ENCODE measurements at regions not wholly inside any gene's neighbourhood (a gene's known extent, or its start where the extent isn't known, plus 50 kb on each side); places are given as distances from the start of the nearest gene placed in this dataset.

GRCh38 chr20:58040447-58041290 is 187.8 kb downstream of the ANKRD60 start:
- Histone ChIP-seq H3K4me2 (ENCODE audit: insufficient read depth in 1 of 2, low read depth in 2 of 2, low read length in 2 of 2) (no peak overlapping the region), H3K23me2 (ENCODE audit: low read depth, low read length) (no peaks in the 10 kb centered on the region), H3K9ac (replicated peaks in 1 of 4; ENCODE audit: extremely low read depth in 1 of 4, low read depth in 3 of 4, low read length in 3 of 4) (no peak overlapping the region), H2AK5ac (ENCODE audit: low read depth, low read length) (no peak overlapping the region), H2BK12ac (ENCODE audit: low read depth, low read length) (no peak overlapping the region), H3K4ac (replicated peaks; ENCODE audit: insufficient read length, low read depth, low read length) (no peak overlapping the region), H3K56ac (replicated peaks; ENCODE audit: insufficient read length, low read depth, low read length) (no peak overlapping the region), H3K79me1 (ENCODE audit: low read depth, low read length) (no peaks in the 10 kb centered on the region), H2BK5ac (ENCODE audit: low read depth, low read length) (no peak overlapping the region), H3K18ac (ENCODE audit: extremely low read depth, low read length) (no peak overlapping the region), H4K8ac (ENCODE audit: extremely low read depth, insufficient read depth, low read length) (no peak overlapping the region; the same call in 1 of the 2 replicates), H3K79me2 (ENCODE audit: control insufficient read depth in 1 of 2, insufficient read depth in 2 of 2, low read length in 2 of 2) (no peaks in the 10 kb centered on the region), H4K20me1 (replicated peaks in 1 of 2; ENCODE audit: control insufficient read depth in 1 of 2, insufficient read depth in 2 of 2, low read length in 2 of 2) (no peaks in the 10 kb centered on the region), H2AFZ (ENCODE audit: low read length) (0 out of 2 replicates have a peak overlapping the region, but pooled peaks have one; percentile 2), H4K5ac (ENCODE audit: insufficient read length, low read depth, low read length) (no peak overlapping the region), H3K4me3 (ENCODE audit: extremely low read depth in 1 of 4, insufficient read depth in 2 of 4, low read depth in 3 of 4, low read length in 4 of 4) (no peak overlapping the region), H2BK120ac (replicated peaks; ENCODE audit: low read depth, low read length) (no peak overlapping the region), H2BK20ac (ENCODE audit: low read length) (no peak overlapping the region), H3K36me3 (ENCODE audit: control insufficient read depth in 2 of 4, insufficient read depth in 4 of 4, low read length in 3 of 4) (no peaks in the 10 kb centered on the region), H3K4me1 (replicated peaks in 1 of 4; ENCODE audit: control insufficient read depth in 3 of 4, insufficient read depth in 4 of 4, low read length in 3 of 4) (peaks cover 0 to 4% (median 2%) of the 10 kb centered on the region in 4 experiments; a peak in 2 of 7 replicates), H3K9me3 (ENCODE audit: insufficient read depth in 2 of 2, low read depth in 1 of 2, low read length in 1 of 2) (no peaks in the 10 kb centered on the region), H3K23ac (ENCODE audit: insufficient read length) (no peak overlapping the region), H3K27ac (ENCODE audit: low read depth, low read length) (no peak overlapping the region), H4K91ac (replicated peaks; ENCODE audit: insufficient read length, low read length) (no peak overlapping the region), H3K14ac (ENCODE audit: insufficient read length) (no peak overlapping the region), H3K27me3 (replicated peaks in 1 of 4; ENCODE audit: control insufficient read depth in 3 of 4, extremely low read depth in 1 of 4, insufficient read depth in 3 of 4, low read length in 3 of 4) (no peaks in the 10 kb centered on the region), H2BK15ac (ENCODE audit: low read length) (no peak overlapping the region)
- ChIA-PET CTCF (ENCODE audit: partially characterized antibody) (interaction anchor here (1.7 kb wide), 1 partner anchor 18 kb away, joined by 3 read pairs; no protein-coding TSS in a partner anchor), POLR2A (ENCODE audit: partially characterized antibody) (interaction anchor here (0.7 kb wide), 1 partner anchor 1325 kb away, joined by 6 read pairs; no protein-coding TSS in a partner anchor)
- 84% methylated on average over 13 of the region's 15 CpGs; no CpG with 5 or more reads in 1 of the 2 experiments for WGBS, 2 experiments (ENCODE audit: extremely low coverage in 1 of 2, insufficient coverage in 1 of 2, insufficient read length in 1 of 2, insufficient replicate concordance in 2 of 2, low coverage in 1 of 2, low lambda C conversion rate in 2 of 2, missing lambda C conversion rate in 1 of 2)
- FAIRE-seq (no peak), DNase-seq (ENCODE audit: low read depth in 1 of 2, low spot score in 2 of 2) (peak in 1 of 2 experiments; percentile 39)
- no peak for TF ChIP-seq GABPA (IDR thresholded peaks at IDR 0.05; ENCODE audit: borderline replicate concordance, insufficient read depth, low read length)
- TF ChIP-seq BACH1 (IDR thresholded peaks at IDR 0.05; ENCODE audit: low read length) = peak; percentile 45; the same call in 1 of the 2 replicates
- TF ChIP-seq MAFK (IDR thresholded peaks at IDR 0.05; ENCODE audit: low read depth, low read length) = peak; percentile 32; the same call in 1 of the 2 replicates
- no peak for TF ChIP-seq TCF12 (IDR thresholded peaks at IDR 0.05; ENCODE audit: low read depth, low read length)
- TF ChIP-seq ATF3 (IDR thresholded peaks at IDR 0.05; ENCODE audit: insufficient read depth, low read depth, low read length) = no peak
- TF ChIP-seq GTF2F1 (IDR thresholded peaks at IDR 0.05; ENCODE audit: borderline replicate concordance, low read depth, low read length) = no peak
- no peak for TF ChIP-seq CHD2 (IDR thresholded peaks at IDR 0.05; ENCODE audit: low read length)
- TF ChIP-seq NRF1 (IDR thresholded peaks at IDR 0.05; ENCODE audit: low read depth, low read length) = no peak
- TF ChIP-seq PHF8 (conservative IDR thresholded peaks at IDR 0.05; ENCODE audit: low read depth, low read length) = no peak
- TF ChIP-seq FOSL1 (IDR thresholded peaks at IDR 0.05; ENCODE audit: insufficient read depth, low read depth, low read length) = no peak
- no peak for TF ChIP-seq ZNF274 (IDR thresholded peaks at IDR 0.05; ENCODE audit: borderline replicate concordance, extremely low read depth, low read length)
- no peak for TF ChIP-seq SP4 (IDR thresholded peaks at IDR 0.05; ENCODE audit: low read length)
- no peak for TF ChIP-seq JUND (IDR thresholded peaks at IDR 0.05; ENCODE audit: low read length)

Measured in H1 (cell line).